Neural cell (in vitro differentiated cells): ENCODE measurements at regions not wholly inside any gene's neighbourhood (a gene's known extent, or its start where the extent isn't known, plus 50 kb on each side); places are given as distances from the start of the nearest gene placed in this dataset.

Source experiments
- H2AFZ ChIP-seq: fragments of 200-600, 300-800 bp; sonication (generic), shearing (Covaris generic); 2 replicates; pipeline ENCODE4 v1.6.0; 2014; ENCODE audit warnings: low read depth, mild to moderate bottlenecking, antibody characterized with exemption, low read length, moderate library complexity
- H3F3A ChIP-seq: fragments of 200-600 bp; shearing (Covaris generic); 2 replicates; pipeline ENCODE4 v1.6.1; 2016; ENCODE audit warnings: mild to moderate bottlenecking, moderate library complexity, mixed read lengths, antibody characterized with exemption, low read length; ENCODE audit not compliant: insufficient read depth, poor library complexity, severe bottlenecking
- H3K27ac ChIP-seq: fragments of 200-600, 300-800 bp; sonication (generic), shearing (Covaris generic); 2 replicates; pipeline ENCODE4 v1.5.1; 2014; ENCODE audit warnings: mild to moderate bottlenecking, low read length, moderate library complexity
- H3K27me3 ChIP-seq: fragments of 300-800, 200-600 bp; sonication (generic), shearing (Covaris generic); 2 replicates; pipeline ENCODE4 v1.6.0; 2014; ENCODE audit warnings: mild to moderate bottlenecking, low read depth, low read length, moderate library complexity; ENCODE audit not compliant: insufficient read depth
- H3K36me3 ChIP-seq: fragments of 300-800, 200-600 bp; sonication (generic), shearing (Covaris generic); 2 replicates; pipeline ENCODE4 v1.5.1; 2014; ENCODE audit warnings: mild to moderate bottlenecking, antibody characterized with exemption, low read length, moderate library complexity; ENCODE audit not compliant: insufficient read depth
- H3K4me2 ChIP-seq: fragments of 300-800, 200-600 bp; sonication (generic), shearing (Covaris generic); 2 replicates; pipeline ENCODE4 v1.6.0; 2014; ENCODE audit warnings: mild to moderate bottlenecking, low read length
- H3K4me3 ChIP-seq: fragments of 300-800, 200-600 bp; sonication (generic), shearing (Covaris generic); 2 replicates; pipeline ENCODE4 v1.5.1; 2014; ENCODE audit warnings: mild to moderate bottlenecking, low read length, moderate library complexity
- H3K79me2 ChIP-seq: fragments of 200-600 bp; shearing (Covaris generic); replicated peaks from 2 replicates; pipeline ENCODE4 v1.6.0; 2014; ENCODE audit warnings: mild to moderate bottlenecking, low read length, moderate library complexity; ENCODE audit not compliant: insufficient read depth
- H3K9ac ChIP-seq: fragments of 300-800, 200-600 bp; sonication (generic), shearing (Covaris generic); 2 replicates; pipeline ENCODE4 v1.6.1; 2016; ENCODE audit warnings: mild to moderate bottlenecking, low read length, mixed read lengths
- H3K9me2 ChIP-seq: fragments of 200-600 bp; shearing (Covaris generic); 2 replicates; pipeline ENCODE4 v1.6.1; 2016; ENCODE audit warnings: mild to moderate bottlenecking, low read length, mixed read lengths; ENCODE audit not compliant: insufficient read depth
- H3K9me3 ChIP-seq: fragments of 200-600, 300-800 bp; sonication (generic), shearing (Covaris generic); 2 replicates; pipeline ENCODE4 v1.6.1; 2016; ENCODE audit warnings: mild to moderate bottlenecking, mixed run types, low read length, moderate library complexity, mixed read lengths
- H4K20me1 ChIP-seq: fragments of 200-600 bp; shearing (Covaris generic); 2 replicates; pipeline ENCODE4 v1.6.1; 2016; ENCODE audit warnings: mild to moderate bottlenecking, mixed run types; ENCODE audit not compliant: insufficient read depth
- EP300 ChIP-seq: fragments of 450-650 bp; conservative IDR thresholded peaks from 2 replicates; pipeline ENCODE4 v1.6.1; 2014; ENCODE audit warnings: antibody characterized with exemption, mild to moderate bottlenecking, moderate library complexity; ENCODE audit not compliant: poor library complexity, severe bottlenecking
- EZH2 ChIP-seq: fragments of 200-600, 300-800 bp; shearing (Covaris generic), sonication (generic); IDR thresholded peaks from 2 replicates; pipeline ENCODE4 v1.6.1; 2014; ENCODE audit warnings: antibody characterized with exemption, low read length, borderline replicate concordance, mild to moderate bottlenecking; ENCODE audit not compliant: insufficient read depth, poor library complexity, severe bottlenecking
- MXI1 ChIP-seq: fragments of 450-650 bp; conservative IDR thresholded peaks from 2 replicates; pipeline ENCODE4 v1.6.1; 2014; ENCODE audit warnings: antibody characterized with exemption, mild to moderate bottlenecking; ENCODE audit not compliant: poor library complexity, severe bottlenecking
- POLR2AphosphoS5 ChIP-seq: IDR thresholded peaks from 2 replicates; pipeline ENCODE4 v1.6.1; 2012
- RAD21 ChIP-seq: fragments of 450-650 bp; conservative IDR thresholded peaks from 2 replicates; pipeline ENCODE4 v1.6.1; 2014; ENCODE audit warnings: antibody characterized with exemption, mild to moderate bottlenecking, moderate library complexity
- SMC3 ChIP-seq: fragments of 450-650 bp; conservative IDR thresholded peaks from 2 replicates; pipeline ENCODE4 v1.6.1; 2014; ENCODE audit warnings: antibody characterized with exemption, mild to moderate bottlenecking, moderate library complexity; ENCODE audit not compliant: poor library complexity
- TAF1 ChIP-seq: IDR thresholded peaks from 2 replicates; pipeline ENCODE4 v1.6.1; 2012; ENCODE audit warnings: low read depth
- TF ChIP-seq, protein P1 (sequence below): fragments of 450-650 bp; IDR thresholded peaks from 2 replicates; pipeline ENCODE4 v1.5.1; 2014; ENCODE audit warnings: antibody characterized with exemption, mild to moderate bottlenecking, moderate library complexity; ENCODE audit not compliant: poor library complexity, severe bottlenecking
- TF ChIP-seq, protein P2 (sequence below): IDR thresholded peaks from 2 replicates; pipeline ENCODE4 v1.6.1; 2012; ENCODE audit warnings: borderline replicate concordance

DNA sequence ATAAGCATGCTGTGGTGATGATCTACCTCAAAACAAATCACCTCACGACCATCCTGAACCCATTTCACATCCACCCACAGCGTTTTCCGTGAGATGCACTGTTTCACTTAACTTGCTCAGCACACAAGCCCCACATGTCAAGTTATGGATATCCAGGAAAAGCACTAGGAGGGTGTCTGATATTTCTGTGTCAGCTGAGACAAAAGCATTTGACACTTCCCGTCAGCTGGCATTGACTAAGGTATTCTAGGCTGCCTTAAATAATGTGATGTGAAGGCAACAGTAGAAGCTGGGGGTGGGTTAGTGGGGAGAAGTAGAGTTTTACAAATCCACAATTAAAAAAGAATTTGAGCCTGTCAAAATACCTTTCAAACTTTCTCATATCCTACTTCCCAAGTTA, 68.7 kb upstream of the MDFIC start:
- no peaks in the 10 kb centered on the region for H4K20me1 ChIP-seq
- no peak overlapping the region for H3K4me3 ChIP-seq
- no peaks in the 10 kb centered on the region for H3K9me3 ChIP-seq
- H3K9me2 ChIP-seq: no peaks in the 10 kb centered on the region
- H3K4me2 ChIP-seq: no peak overlapping the region
- no peaks in the 10 kb centered on the region for H3K27me3 ChIP-seq
- H3F3A ChIP-seq: no peaks in the 10 kb centered on the region
- H3K9ac ChIP-seq: no peak overlapping the region
- no peaks in the 10 kb centered on the region for H3K36me3 ChIP-seq
- H2AFZ ChIP-seq: no peak overlapping the region
- TF ChIP-seq SMC3 (no peak), EP300 (peak; percentile 41), MXI1 (no peak)
- H3K27ac ChIP-seq: no peak overlapping the region
- no peaks in the 10 kb centered on the region for H3K79me2 ChIP-seq

GRCh38 chr7:114854369-114854768, 67.5 kb upstream of the MDFIC start:
- no peak overlapping the region for H3K27ac ChIP-seq
- no peaks in the 10 kb centered on the region for H3K79me2 ChIP-seq
- H3K9me3 ChIP-seq: no peaks in the 10 kb centered on the region
- TF ChIP-seq POLR2AphosphoS5 (no peak), SMC3 (no peak), MXI1 (no peak), TAF1 (no peak), EZH2 (no peak), RAD21 (no peak), EP300 (no peak)
- TF ChIP-seq, protein P1, sequence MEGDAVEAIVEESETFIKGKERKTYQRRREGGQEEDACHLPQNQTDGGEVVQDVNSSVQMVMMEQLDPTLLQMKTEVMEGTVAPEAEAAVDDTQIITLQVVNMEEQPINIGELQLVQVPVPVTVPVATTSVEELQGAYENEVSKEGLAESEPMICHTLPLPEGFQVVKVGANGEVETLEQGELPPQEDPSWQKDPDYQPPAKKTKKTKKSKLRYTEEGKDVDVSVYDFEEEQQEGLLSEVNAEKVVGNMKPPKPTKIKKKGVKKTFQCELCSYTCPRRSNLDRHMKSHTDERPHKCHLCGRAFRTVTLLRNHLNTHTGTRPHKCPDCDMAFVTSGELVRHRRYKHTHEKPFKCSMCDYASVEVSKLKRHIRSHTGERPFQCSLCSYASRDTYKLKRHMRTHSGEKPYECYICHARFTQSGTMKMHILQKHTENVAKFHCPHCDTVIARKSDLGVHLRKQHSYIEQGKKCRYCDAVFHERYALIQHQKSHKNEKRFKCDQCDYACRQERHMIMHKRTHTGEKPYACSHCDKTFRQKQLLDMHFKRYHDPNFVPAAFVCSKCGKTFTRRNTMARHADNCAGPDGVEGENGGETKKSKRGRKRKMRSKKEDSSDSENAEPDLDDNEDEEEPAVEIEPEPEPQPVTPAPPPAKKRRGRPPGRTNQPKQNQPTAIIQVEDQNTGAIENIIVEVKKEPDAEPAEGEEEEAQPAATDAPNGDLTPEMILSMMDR: no peak
- TF ChIP-seq, protein P2, sequence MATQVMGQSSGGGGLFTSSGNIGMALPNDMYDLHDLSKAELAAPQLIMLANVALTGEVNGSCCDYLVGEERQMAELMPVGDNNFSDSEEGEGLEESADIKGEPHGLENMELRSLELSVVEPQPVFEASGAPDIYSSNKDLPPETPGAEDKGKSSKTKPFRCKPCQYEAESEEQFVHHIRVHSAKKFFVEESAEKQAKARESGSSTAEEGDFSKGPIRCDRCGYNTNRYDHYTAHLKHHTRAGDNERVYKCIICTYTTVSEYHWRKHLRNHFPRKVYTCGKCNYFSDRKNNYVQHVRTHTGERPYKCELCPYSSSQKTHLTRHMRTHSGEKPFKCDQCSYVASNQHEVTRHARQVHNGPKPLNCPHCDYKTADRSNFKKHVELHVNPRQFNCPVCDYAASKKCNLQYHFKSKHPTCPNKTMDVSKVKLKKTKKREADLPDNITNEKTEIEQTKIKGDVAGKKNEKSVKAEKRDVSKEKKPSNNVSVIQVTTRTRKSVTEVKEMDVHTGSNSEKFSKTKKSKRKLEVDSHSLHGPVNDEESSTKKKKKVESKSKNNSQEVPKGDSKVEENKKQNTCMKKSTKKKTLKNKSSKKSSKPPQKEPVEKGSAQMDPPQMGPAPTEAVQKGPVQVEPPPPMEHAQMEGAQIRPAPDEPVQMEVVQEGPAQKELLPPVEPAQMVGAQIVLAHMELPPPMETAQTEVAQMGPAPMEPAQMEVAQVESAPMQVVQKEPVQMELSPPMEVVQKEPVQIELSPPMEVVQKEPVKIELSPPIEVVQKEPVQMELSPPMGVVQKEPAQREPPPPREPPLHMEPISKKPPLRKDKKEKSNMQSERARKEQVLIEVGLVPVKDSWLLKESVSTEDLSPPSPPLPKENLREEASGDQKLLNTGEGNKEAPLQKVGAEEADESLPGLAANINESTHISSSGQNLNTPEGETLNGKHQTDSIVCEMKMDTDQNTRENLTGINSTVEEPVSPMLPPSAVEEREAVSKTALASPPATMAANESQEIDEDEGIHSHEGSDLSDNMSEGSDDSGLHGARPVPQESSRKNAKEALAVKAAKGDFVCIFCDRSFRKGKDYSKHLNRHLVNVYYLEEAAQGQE: no peak
- H3F3A ChIP-seq: no peaks in the 10 kb centered on the region
- no peaks in the 10 kb centered on the region for H3K27me3 ChIP-seq
- no peak overlapping the region for H2AFZ ChIP-seq
- no peak overlapping the region for H3K9ac ChIP-seq
- H3K4me2 ChIP-seq: no peak overlapping the region
- no peaks in the 10 kb centered on the region for H3K9me2 ChIP-seq
- H3K4me3 ChIP-seq: no peak overlapping the region
- H3K36me3 ChIP-seq: no peaks in the 10 kb centered on the region
- no peaks in the 10 kb centered on the region for H4K20me1 ChIP-seq

- no peaks in the 10 kb centered on the region for H3K9me3 ChIP-seq
- no peak overlapping the region for H3K4me3 ChIP-seq
- H3K9ac ChIP-seq: no peak overlapping the region
- H3K79me2 ChIP-seq: no peaks in the 10 kb centered on the region
- no peaks in the 10 kb centered on the region for H4K20me1 ChIP-seq
- H2AFZ ChIP-seq: no peak overlapping the region
- no peak overlapping the region for H3K4me2 ChIP-seq
- H3K9me2 ChIP-seq: no peaks in the 10 kb centered on the region
- no peaks in the 10 kb centered on the region for H3K36me3 ChIP-seq
- no peak overlapping the region for H3K27ac ChIP-seq
- TF ChIP-seq EP300 (no peak), EZH2 (no peak), MXI1 (no peak), TAF1 (no peak), SMC3 (no peak), POLR2AphosphoS5 (no peak)
- TF ChIP-seq, protein P1: no peak
- TF ChIP-seq, protein P2: no peak
- no peaks in the 10 kb centered on the region for H3K27me3 ChIP-seq
- no peaks in the 10 kb centered on the region for H3F3A ChIP-seq
Observed at GRCh38 chr7:114856625-114857024, 65.3 kb upstream of the MDFIC start.
